ENCODE measurements at regions not wholly inside any gene's neighbourhood (a gene's known extent, or its start where the extent isn't known, plus 50 kb on each side); places are given as distances from the start of the nearest gene placed in this dataset.
"Not testable (repeated sequence)": the region's sequence is repeated elsewhere in the genome, so short reads cannot be mapped to it uniquely, and the experiment has no call there.

GRCh38 chr3:20984594-20985205 is 766.3 kb downstream of the ZNF385D start:
- H3K27ac Mint-ChIP-seq = no peak overlapping the region
- H3K36me3 Mint-ChIP-seq = no peaks in the 10 kb centered on the region
- no peaks in the 10 kb centered on the region for H3K4me1 Mint-ChIP-seq (ENCODE audit: low read depth)
- no peaks in the 10 kb centered on the region for H3K9me3 Mint-ChIP-seq (ENCODE audit: low read depth)
- no peak overlapping the region for H3K4me3 Mint-ChIP-seq
- no peaks in the 10 kb centered on the region for H3K27me3 Mint-ChIP-seq

- Mint-ChIP-seq H3K27me3 (no peaks in the 10 kb centered on the region), H3K27ac (no peak overlapping the region), H3K4me1 (ENCODE audit: low read depth) (no peaks in the 10 kb centered on the region), H3K4me3 (no peak overlapping the region), H3K36me3 (no peaks in the 10 kb centered on the region), H3K9me3 (ENCODE audit: low read depth) (no peaks in the 10 kb centered on the region)
Measured at GRCh38 chr3:20975188-20975651, 775.8 kb downstream of the ZNF385D start.

- no peaks in the 10 kb centered on the region for H3K9me3 Mint-ChIP-seq (ENCODE audit: low read depth)
- H3K27ac Mint-ChIP-seq = no peak overlapping the region
- H3K4me3 Mint-ChIP-seq = no peak overlapping the region
- no peaks in the 10 kb centered on the region for H3K36me3 Mint-ChIP-seq
- no peaks in the 10 kb centered on the region for H3K27me3 Mint-ChIP-seq
- no peaks in the 10 kb centered on the region for H3K4me1 Mint-ChIP-seq (ENCODE audit: low read depth)
Measured at GRCh38 chr3:20974396-20974795, 776.6 kb downstream of the ZNF385D start.

- not testable (repeated sequence) for H3K4me1 Mint-ChIP-seq (ENCODE audit: low read depth); H3K27me3 Mint-ChIP-seq; H3K27ac Mint-ChIP-seq; H3K9me3 Mint-ChIP-seq (ENCODE audit: low read depth); H3K36me3 Mint-ChIP-seq; H3K4me3 Mint-ChIP-seq
Measured at GRCh38 chr3:20970807-20971206, 780.2 kb downstream of the ZNF385D start.

GRCh38 chr3:20967485-20967884 is 781.5 kb upstream of the SGO1 start:
- H3K27me3 Mint-ChIP-seq; H3K9me3 Mint-ChIP-seq (ENCODE audit: low read depth); H3K36me3 Mint-ChIP-seq; H3K27ac Mint-ChIP-seq; H3K4me1 Mint-ChIP-seq (ENCODE audit: low read depth); H3K4me3 Mint-ChIP-seq: not testable (repeated sequence)

GRCh38 chr3:20958161-20958560 is 772.2 kb upstream of the SGO1 start:
- Mint-ChIP-seq H3K9me3 (ENCODE audit: low read depth) (peaks cover 4% of the 10 kb centered on the region), H3K4me3 (no peak overlapping the region), H3K4me1 (ENCODE audit: low read depth) (no peaks in the 10 kb centered on the region), H3K36me3 (no peaks in the 10 kb centered on the region), H3K27ac (no peak overlapping the region), H3K27me3 (no peaks in the 10 kb centered on the region)

- Mint-ChIP-seq H3K9me3 (ENCODE audit: low read depth) (peaks cover 8% of the 10 kb centered on the region), H3K27me3 (no peaks in the 10 kb centered on the region), H3K27ac (no peak overlapping the region), H3K4me1 (ENCODE audit: low read depth) (no peaks in the 10 kb centered on the region), H3K36me3 (no peaks in the 10 kb centered on the region), H3K4me3 (no peak overlapping the region)
Measured at GRCh38 chr3:20945892-20946291, 759.9 kb upstream of the SGO1 start.

GRCh38 chr3:20935791-20936190 is 749.8 kb upstream of the SGO1 start:
- no peaks in the 10 kb centered on the region for H3K9me3 Mint-ChIP-seq (ENCODE audit: low read depth)
- H3K4me3 Mint-ChIP-seq = no peak overlapping the region
- H3K4me1 Mint-ChIP-seq (ENCODE audit: low read depth) = no peaks in the 10 kb centered on the region
- no peaks in the 10 kb centered on the region for H3K36me3 Mint-ChIP-seq
- no peaks in the 10 kb centered on the region for H3K27me3 Mint-ChIP-seq
- H3K27ac Mint-ChIP-seq = no peak overlapping the region

- no peaks in the 10 kb centered on the region for H3K27me3 Mint-ChIP-seq
- no peaks in the 10 kb centered on the region for H3K4me1 Mint-ChIP-seq (ENCODE audit: low read depth)
- peaks cover 4% of the 10 kb centered on the region for H3K9me3 Mint-ChIP-seq (ENCODE audit: low read depth)
- H3K27ac Mint-ChIP-seq = no peak overlapping the region
- no peak overlapping the region for H3K4me3 Mint-ChIP-seq
- peaks cover 2% of the 10 kb centered on the region for H3K36me3 Mint-ChIP-seq
Measured at GRCh38 chr3:20931834-20932233, 745.8 kb upstream of the SGO1 start.

GRCh38 chr3:20930034-20930433 is 744.0 kb upstream of the SGO1 start:
- Mint-ChIP-seq H3K9me3 (ENCODE audit: low read depth) (peaks cover 10% of the 10 kb centered on the region), H3K27ac (no peak overlapping the region), H3K36me3 (peaks cover 2% of the 10 kb centered on the region), H3K4me1 (ENCODE audit: low read depth) (no peaks in the 10 kb centered on the region), H3K4me3 (no peak overlapping the region), H3K27me3 (no peaks in the 10 kb centered on the region)

GRCh38 chr3:20924646-20925385 is 738.8 kb upstream of the SGO1 start:
- no peak overlapping the region for H3K27ac Mint-ChIP-seq
- H3K4me1 Mint-ChIP-seq (ENCODE audit: low read depth) = no peaks in the 10 kb centered on the region
- peaks cover 2% of the 10 kb centered on the region for H3K36me3 Mint-ChIP-seq
- H3K4me3 Mint-ChIP-seq = no peak overlapping the region
- peaks cover 35% of the 10 kb centered on the region for H3K9me3 Mint-ChIP-seq (ENCODE audit: low read depth)
- no peaks in the 10 kb centered on the region for H3K27me3 Mint-ChIP-seq

GRCh38 chr3:20921112-20921511 is 735.1 kb upstream of the SGO1 start:
- peaks cover 49% of the 10 kb centered on the region for H3K9me3 Mint-ChIP-seq (ENCODE audit: low read depth)
- H3K4me3 Mint-ChIP-seq; H3K4me1 Mint-ChIP-seq (ENCODE audit: low read depth); H3K36me3 Mint-ChIP-seq; H3K27ac Mint-ChIP-seq; H3K27me3 Mint-ChIP-seq: not testable (repeated sequence)

- no peaks in the 10 kb centered on the region for H3K36me3 Mint-ChIP-seq
- peaks cover 41% of the 10 kb centered on the region for H3K9me3 Mint-ChIP-seq (ENCODE audit: low read depth)
- no peaks in the 10 kb centered on the region for H3K4me1 Mint-ChIP-seq (ENCODE audit: low read depth)
- H3K27me3 Mint-ChIP-seq = no peaks in the 10 kb centered on the region
- H3K4me3 Mint-ChIP-seq = no peak overlapping the region
- no peak overlapping the region for H3K27ac Mint-ChIP-seq
Measured at GRCh38 chr3:20916951-20917606, 731.1 kb upstream of the SGO1 start.

GRCh38 chr3:20914310-20914709 is 728.3 kb upstream of the SGO1 start:
- no peaks in the 10 kb centered on the region for H3K4me1 Mint-ChIP-seq (ENCODE audit: low read depth)
- H3K4me3 Mint-ChIP-seq = no peak overlapping the region
- H3K9me3 Mint-ChIP-seq (ENCODE audit: low read depth) = peaks cover 30% of the 10 kb centered on the region
- H3K27me3 Mint-ChIP-seq = no peaks in the 10 kb centered on the region
- no peaks in the 10 kb centered on the region for H3K36me3 Mint-ChIP-seq
- no peak overlapping the region for H3K27ac Mint-ChIP-seq

- H3K36me3 Mint-ChIP-seq = no peaks in the 10 kb centered on the region
- H3K4me3 Mint-ChIP-seq = no peak overlapping the region
- no peaks in the 10 kb centered on the region for H3K4me1 Mint-ChIP-seq (ENCODE audit: low read depth)
- no peak overlapping the region for H3K27ac Mint-ChIP-seq
- H3K9me3 Mint-ChIP-seq (ENCODE audit: low read depth) = peaks cover 20% of the 10 kb centered on the region
- H3K27me3 Mint-ChIP-seq = no peaks in the 10 kb centered on the region
Measured at GRCh38 chr3:20912406-20912805, 726.4 kb upstream of the SGO1 start.
